ENCODE measurements at regions not wholly inside any gene's neighbourhood (a gene's known extent, or its start where the extent isn't known, plus 50 kb on each side); places are given as distances from the start of the nearest gene placed in this dataset.

GRCh38 chr5:120108586-120109248, 355.4 kb upstream of the PRR16 start:
- TF ChIP-seq CTCF (IDR thresholded peaks at IDR 0.05) = no peak
- no peak for TF ChIP-seq POLR2A (IDR thresholded peaks at IDR 0.05)
